HG03095 (cell line): ENCODE measurements at regions not wholly inside any gene's neighbourhood (a gene's known extent, or its start where the extent isn't known, plus 50 kb on each side); places are given as distances from the start of the nearest gene placed in this dataset.
"Not testable (repeated sequence)": the region's sequence is repeated elsewhere in the genome, so short reads cannot be mapped to it uniquely, and the experiment has no call there.

Source experiments
- ATAC-seq: cut with Tn5 transposase; IDR thresholded peaks from one replicate; pipeline ENCODE4 v1.9.1; 2021; ENCODE audit warnings: moderate library complexity; ENCODE audit not compliant: unreplicated experiment

DNA sequence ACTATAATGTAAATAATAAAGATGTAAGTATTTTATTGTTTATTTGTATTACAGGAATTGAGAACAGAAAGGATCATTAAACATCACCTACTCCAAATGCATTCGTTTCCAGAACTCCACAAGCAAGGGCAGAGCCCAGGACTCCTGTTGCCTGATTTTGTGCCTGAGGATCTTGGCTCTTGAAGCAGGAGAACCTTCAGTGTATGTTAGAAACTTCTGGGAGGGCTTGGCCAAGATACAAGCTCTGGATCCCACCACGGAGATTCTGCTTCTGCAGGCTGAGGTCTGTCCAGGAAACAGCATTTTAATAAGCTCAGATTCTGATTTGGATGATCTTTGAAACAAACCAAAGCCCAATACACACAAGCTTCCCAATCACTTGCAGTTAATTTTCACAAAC, 142.4 kb upstream of the SOX11 start:
- ATAC-seq: no peak

DNA sequence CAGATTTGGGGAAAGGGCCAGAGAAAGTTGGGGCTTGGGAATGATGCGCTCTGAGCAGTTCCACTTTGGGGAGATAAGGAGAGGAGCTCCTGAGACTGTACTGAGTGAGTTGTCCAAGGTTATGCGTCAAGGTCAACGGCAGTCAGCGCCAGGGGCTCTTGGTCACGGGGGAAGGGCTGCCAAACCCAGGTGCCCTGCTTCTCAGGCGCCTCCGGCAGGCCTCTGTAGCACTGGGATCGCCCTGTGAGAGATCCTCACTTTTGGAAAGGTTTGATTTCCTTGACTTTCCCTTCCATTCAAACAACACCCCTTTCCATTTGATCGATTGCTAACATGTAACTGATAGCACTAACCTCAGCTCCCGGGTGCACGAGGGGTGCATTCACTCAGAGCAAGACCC, 136.5 kb upstream of the SOX11 start:
- no peak for ATAC-seq

DNA sequence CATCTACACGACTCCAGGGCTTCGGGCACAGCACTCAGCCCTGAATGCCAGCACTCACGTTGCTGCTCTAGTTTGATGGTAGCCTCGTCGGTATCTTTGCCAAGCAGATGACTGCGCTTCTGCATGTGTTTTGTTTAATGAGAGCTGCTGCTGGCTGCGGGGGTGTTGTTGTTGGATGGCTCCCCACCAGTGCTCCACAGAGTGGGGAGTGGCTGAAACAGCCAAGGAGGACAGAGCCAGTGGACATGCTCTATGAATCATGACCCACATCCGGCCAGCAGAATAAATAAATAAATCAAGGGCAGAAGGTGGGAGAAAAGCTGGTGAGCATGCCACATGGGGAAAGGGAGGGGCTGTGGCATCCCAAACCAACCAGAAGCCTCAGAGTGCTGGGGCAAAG, 131.2 kb upstream of the SOX11 start:
- no peak for ATAC-seq

DNA sequence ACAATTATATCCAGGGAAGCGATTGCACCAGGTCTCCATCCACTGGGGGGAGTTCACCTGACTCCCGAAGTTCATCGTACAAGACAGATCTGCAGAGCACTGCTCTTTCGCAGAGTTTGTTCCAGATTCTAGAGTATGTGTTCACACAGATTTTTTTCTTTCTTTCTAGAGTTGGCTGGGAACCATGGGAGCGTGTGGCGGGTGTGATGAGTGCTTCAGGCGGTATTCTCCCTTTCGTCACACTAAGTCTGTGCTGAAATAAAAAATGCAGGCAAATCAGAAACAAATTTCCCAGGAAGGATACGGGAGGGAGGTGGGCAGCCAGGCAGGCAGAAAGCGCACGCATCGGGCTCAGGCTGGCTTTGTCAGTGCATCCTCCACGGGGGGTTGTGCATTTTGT, 129.8 kb upstream of the SOX11 start:
- ATAC-seq: no peak

DNA sequence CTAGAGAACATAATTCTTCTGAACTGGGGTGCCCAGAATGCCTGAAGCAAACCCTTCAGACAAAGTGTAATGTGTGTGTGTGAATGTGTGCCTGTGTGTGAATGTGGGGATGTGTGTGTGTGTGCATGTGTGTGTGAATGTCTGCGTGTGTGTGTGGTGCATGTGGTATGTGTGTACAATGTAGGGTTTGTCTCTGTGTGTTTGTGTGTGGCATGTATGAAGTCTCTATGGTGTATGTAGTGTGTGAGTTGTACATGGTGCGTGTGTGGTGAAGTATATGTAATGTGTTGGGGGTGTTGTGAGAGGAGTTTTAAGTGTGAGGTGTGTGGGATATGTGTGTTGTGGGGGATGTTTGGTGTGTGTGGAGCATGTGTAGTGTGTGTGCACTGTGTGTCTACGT, 129.3 kb upstream of the SOX11 start:
- ATAC-seq: no peak

DNA sequence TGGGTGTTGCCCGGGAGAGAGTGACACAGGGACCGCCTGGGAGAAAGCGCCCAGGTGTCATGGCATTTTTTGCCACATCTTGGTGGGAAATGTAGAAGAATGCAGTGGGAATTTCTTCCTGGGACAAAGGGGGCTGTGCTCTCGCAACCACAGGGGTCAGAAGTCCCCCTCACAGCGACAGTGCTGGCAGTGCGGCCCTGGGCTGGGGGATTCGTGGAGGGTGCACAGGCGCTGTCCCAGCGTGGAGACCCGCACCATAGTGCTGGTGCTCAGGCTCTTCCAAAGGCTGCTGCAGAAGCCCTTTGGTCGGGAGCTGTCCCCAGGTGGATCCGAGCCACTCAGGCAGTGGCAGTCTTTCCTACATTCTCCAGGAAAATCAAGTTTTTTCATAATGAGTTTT, 128.8 kb upstream of the SOX11 start:
- ATAC-seq: no peak

DNA sequence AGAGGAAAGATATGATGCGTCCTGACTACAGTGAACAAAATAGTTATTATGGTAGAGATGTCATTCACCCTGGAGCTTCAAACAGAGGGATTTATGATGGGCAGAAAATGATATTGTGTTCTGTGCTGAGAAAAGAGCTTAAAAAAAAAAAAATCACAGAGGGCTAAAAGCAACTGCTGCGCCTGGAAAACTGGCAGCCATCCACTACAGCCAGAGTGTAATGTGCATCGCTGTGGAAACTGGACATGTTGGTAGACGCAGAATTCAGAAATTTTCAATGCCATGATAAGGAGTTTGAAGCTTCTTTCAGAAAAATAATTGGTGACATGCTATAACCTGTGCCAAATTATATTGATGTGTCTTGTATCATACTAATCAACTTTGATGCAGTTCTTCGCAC, 122.9 kb upstream of the SOX11 start:
- no peak for ATAC-seq

DNA sequence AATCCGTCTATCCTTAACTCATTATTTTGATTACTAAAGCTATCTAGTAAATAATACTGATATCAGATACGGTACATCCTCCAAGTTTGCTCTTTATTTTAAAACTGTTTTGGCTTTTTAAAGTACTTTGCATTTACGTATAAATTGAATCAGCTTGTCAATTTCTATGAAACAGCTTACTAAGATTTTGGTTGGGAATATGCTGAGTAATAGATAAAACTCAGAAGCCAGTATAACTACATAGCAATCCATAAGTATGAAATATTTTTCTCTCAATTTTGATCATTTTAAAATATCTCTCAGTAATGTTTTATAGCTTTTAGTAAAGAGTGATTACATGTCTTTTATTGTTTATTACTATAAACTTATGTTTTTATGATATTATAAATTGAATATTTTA, 116.2 kb upstream of the SOX11 start:
- no peak for ATAC-seq

DNA sequence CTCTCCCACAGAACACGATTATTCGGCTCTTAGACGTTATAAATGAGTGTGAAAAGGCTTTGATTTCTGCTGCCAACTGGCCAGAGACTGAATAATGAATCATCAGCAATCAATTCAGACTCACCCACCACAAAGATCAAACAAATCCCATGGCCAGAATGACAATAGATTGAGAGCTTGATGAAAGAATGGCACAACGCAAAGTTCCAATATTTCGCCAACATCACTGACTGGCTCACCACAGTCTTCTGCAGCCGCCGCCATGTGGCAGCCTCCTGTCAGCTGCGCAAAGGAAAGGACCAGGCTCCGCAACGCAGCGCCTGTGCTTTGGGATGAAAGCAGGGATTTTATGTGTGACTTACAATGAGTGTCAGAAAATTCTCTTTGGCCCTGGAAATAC, 104.4 kb upstream of the SOX11 start:
- ATAC-seq: no peak

DNA sequence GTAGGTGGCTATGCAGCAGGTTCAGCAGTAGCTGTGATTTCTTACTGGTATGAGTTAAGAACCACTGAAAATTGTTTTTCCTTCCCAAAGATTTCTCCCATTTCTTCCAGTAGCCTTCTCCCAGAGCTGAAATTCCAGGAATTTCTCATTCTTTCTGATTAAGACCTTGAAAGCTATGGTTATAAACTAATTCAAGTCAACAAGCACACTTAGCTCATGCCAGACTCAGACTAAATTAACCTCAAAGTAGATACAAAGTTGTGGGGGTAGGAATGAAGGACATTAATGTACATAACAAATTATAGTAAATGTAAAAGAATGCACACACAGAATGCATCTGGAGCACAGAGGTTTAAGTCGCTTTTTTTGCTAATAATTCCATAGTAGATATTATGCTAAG, 103.6 kb upstream of the SOX11 start:
- no peak for ATAC-seq

DNA sequence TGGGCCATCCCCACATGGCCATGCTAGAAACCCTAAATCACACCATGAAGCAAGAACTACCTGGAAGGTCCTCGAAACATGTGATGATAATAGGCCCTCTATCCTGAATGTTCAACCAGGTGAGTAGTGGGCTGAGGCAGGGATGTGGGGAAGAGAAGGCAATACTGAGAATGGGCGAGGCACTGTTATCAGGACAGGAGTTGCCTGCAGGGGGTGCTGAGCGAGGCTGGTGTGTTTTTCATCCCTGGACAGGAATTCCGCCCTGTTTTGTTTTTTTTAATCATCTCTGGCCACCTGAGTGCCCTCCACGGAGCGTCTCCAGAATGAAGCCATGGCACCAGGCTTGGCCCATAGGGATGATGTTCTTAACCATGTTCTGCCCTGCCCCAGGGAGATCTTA, 103.0 kb upstream of the SOX11 start:
- no peak for ATAC-seq

DNA sequence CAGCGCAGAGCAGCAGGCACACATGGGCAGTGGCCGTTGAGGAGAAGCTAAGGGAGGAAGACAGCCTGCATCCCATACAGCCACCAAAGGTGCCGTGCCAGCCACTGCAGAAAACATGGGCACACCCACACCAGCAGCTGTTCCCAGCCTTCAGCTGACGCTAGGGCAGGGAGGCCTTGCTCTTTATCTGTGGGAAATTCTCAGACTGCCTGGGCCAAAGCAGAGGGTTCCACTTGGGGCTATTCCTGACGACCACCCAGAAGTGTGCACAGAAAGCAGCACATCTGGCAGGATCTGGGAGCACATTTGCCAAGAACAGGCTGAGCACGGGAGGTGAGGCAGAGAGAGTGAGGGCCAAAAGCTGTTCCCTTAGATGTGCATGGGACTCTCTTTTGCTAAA, 101.3 kb upstream of the SOX11 start:
- ATAC-seq: no peak

DNA sequence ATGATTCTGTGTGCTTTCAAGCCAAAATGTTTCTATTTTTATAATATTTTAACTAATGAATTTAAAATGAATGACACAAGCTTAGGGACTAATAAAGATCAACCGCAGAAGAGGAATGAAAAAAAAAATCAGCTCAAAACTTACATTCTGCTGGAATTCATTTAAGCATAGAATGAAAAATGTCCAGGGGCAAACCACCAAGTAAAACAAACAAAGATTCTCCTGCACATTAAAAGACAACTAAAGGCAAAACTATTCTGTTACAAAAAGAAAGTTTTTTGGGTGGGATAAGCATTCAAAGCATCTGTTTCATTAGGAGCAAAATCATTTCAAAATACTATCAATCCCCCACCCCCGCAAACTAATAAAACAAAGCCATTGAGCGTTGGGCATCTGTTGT, 99.3 kb upstream of the SOX11 start:
- no peak for ATAC-seq

DNA sequence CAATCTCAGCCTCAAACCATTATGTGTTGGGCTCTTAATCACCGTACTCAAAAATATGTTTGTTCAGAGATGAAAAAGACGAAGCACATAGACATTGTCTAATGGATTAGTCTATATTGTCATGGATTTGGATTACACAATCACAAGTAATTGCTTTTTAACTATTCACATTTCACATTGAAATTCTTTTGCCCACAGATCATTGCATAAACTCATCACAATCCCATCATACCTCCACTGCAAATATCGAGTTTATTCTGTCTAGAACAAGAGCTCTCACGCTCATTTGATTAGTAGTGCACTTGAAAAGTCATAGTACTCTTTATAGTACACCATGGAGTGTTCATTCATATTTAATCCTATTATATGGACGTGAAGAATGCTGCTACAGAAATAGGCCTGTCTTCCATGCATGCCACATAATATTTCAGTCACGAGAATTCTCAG, 97.9 kb upstream of the SOX11 start:
- no peak for ATAC-seq

DNA sequence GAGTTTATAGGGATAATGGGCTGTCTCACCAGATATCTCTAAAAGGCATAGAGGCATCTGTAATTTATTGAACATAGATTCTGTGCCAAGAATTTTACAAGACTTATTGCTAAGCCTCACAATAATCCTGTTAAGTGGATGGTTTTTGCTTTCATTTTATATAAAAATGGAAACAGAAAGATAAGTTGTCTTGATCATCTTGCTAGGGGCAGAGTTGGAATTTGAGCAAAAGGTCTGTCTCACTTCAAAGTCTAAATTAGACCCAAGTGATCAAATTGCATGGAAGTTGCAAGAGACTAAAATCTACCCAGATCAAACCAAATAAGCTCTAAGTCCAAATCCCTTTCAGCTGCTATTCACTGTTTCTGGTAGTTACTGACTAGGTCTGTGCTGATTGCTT, 95.3 kb upstream of the SOX11 start:
- no peak for ATAC-seq

DNA sequence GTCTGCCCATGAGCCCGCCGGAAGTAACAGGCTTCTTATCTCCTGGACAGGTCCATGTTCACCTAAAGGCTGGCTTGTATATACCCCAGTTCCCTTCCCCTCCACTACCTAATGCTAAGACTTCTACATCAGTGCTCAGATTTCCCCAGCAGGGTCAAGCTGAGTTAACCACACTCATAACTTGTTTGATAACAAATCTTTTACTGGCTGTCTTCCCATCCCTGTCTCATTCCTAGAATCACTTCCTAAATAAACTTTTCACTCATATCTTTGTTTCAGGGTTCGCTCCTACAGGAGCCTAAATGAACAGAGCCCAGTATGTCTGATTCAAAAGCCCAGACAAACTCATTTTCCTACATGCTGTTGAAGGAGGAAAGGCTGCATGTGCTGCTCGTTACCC, 94.0 kb upstream of the SOX11 start:
- no peak for ATAC-seq

DNA sequence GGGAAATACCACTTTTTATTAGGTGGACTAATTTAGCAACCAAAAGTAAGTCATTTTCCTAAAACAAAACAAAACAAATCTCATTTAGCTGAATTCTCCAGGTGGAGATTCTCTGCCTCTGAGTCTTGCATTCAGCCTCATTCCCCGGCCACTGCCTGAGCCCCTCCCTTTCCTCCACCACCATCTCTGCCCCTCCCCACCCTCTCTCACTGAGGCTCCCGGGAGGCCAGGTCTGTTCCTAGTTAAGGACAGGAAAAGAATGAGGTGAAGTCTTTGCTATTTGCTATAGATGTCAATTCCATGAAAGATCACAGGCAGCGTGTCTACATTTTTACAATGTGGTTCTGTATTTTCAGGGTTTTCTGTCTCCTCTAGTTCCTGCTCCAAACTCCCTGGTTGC, 83.0 kb upstream of the SOX11 start:
- no peak for ATAC-seq

DNA sequence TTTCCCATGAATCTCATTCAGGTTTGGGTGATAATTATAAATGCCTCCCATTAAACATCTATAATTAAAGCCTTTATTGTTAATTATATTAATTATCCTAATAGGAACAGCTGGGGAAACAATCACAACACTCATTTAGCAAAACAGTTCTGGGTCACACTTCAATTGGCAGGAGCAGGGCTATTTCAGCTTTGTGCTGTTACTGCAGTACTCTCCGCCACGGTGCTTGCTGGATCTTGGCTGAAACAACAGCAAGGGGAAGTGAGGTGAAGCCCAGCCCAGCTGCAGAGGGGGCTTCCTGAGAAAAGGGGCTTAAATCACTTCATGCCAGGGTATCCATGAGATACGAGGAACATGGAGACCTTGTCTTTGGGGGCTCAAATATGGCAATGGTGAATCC, 79.5 kb upstream of the SOX11 start:
- ATAC-seq: no peak

DNA sequence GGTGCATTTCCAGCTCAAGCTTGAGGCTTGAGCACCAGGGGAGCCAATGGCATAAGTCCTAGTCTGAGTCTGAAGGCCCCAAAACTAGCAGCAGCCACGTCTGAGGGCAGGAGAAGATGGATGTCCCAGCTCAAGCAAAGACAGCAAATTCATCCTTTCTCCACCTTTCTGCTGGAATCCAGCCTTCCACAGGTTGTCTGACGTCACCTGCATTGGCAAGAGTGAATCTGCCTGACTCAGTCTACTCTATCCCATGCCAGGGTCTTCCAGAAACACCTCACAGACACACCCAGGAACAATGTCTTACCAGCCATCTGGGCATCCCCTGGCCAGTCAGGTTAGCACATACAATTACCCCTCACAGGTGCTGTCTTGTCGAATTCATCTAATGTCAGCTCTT, 76.2 kb upstream of the SOX11 start:
- no peak for ATAC-seq

DNA sequence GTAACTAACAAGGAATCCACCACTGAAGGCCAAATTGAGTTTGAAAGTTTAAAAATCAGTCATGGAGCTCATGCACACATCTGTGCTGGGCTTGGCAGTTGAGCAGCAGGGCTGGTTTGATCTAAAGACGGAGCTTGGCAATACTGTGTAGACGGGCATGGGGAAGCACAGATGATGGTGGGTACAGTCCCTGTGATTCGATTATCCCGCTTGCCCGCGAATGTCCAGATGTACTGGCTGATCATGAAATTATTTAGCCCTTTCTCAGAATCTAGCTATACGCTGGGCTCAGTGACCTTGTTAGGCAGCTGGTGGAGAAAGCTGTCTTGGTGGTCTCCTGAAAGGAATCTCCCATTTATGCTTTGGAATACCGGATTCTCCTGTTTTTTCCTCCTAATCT, 74.8 kb upstream of the SOX11 start:
- ATAC-seq: no peak

DNA sequence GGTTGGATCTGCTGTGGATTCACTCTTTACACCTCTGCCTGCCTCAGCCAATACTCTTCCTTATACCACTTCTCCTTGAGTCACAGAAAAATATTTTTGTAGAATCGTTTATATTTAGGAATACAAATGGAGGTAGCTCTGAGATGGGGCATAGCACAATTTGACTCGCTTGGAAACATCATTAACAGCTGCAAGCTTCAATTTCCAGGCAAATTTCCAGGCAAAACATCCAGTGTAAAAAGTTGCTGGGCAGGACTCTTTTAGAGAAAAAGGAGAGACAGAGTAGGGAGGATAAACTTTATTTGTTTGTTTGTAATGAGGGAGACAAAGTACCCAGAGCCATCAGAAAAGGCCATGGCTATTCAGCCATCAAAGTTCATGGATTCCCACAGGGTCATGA, 74.4 kb upstream of the SOX11 start:
- no peak for ATAC-seq

DNA sequence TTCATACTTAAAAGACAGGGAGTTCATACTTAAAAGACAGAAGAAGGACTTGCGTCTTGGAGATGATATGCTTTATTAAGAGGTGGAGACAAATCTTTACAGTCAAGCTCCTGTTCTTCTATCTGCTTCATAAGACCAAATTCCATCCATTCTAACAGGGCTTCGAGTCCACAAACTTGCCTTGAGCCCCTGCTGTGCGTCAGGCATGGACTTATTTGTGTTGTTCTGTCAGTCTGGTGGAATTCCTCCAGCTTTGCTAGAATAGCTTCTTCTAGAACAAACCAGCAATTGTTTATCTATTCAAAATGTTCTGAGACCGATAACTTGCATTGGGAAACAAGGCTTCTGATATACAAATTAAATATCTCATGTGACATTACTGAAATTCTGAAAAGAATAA, 73.9 kb upstream of the SOX11 start:
- no peak for ATAC-seq

DNA sequence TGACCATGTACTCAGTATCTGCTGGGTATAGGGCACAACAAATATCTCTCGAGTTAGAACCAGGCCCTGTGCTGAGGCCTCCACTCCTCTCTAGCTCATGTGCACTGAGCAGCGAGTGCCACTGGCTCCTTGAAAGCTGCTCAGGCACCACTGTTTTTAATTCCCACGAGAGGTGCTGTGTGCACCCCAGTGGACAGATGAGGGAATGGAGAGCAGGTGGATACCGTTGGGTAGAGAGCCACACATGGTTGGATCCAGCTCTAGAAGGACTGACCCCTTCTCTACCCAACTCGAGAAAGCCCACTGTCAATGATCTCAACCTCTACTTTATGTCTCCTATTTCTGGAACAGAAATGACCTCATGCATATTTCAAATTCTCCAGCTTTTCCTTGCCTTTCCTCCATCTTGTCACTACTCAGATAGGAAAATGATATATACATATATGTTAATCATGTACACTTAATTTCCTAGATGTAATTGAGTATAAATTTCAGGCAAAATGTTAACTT, 66.6 kb upstream of the SOX11 start:
- not testable (repeated sequence) for ATAC-seq

DNA sequence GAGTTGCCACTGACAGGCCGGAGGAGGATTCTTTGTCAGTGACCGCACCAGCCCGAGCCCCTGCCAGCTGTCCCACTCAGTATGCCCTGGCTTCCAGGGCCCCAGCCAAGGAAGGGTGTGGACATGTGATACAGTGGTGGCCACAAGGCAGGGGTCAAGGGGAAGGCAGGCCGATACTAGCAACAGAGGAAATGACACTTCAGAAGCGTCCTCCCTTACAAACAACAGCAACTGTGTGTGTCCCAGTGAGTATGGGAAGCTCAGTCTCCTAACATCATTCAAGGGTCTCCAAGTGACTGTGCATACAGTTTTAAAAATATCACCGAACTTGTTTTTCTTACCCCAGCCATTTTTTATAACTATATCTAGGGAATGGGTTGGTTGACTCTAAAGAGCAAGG, 63.7 kb upstream of the SOX11 start:
- ATAC-seq: not testable (repeated sequence)
